ENCODE measurements at regions not wholly inside any gene's neighbourhood (a gene's known extent, or its start where the extent isn't known, plus 50 kb on each side); places are given as distances from the start of the nearest gene placed in this dataset.

DNA sequence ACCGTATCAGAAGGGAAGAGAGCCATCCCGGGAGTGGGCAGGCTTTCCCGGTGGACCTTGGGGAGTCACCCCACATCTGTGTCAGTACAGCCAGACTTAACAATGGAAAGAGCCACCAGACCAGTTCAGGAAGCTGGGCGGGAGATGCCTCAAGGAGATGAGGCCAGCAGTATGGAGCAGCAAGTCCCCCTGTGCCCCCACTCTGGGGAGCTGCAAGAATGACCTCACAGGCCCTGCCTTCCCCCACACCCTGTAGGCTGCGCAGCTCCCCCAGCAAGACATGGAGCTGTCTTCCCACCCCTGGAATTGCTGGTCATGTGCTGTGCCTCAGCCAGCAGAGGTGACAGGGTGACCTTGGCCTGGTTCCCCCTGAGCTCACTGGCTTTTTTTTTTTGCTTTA is 76.8 kb upstream of the INSIG1 start:
- TF ChIP-seq, protein P1, sequence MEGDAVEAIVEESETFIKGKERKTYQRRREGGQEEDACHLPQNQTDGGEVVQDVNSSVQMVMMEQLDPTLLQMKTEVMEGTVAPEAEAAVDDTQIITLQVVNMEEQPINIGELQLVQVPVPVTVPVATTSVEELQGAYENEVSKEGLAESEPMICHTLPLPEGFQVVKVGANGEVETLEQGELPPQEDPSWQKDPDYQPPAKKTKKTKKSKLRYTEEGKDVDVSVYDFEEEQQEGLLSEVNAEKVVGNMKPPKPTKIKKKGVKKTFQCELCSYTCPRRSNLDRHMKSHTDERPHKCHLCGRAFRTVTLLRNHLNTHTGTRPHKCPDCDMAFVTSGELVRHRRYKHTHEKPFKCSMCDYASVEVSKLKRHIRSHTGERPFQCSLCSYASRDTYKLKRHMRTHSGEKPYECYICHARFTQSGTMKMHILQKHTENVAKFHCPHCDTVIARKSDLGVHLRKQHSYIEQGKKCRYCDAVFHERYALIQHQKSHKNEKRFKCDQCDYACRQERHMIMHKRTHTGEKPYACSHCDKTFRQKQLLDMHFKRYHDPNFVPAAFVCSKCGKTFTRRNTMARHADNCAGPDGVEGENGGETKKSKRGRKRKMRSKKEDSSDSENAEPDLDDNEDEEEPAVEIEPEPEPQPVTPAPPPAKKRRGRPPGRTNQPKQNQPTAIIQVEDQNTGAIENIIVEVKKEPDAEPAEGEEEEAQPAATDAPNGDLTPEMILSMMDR (conservative IDR thresholded peaks at IDR 0.05), result no peak
- TF ChIP-seq ZFX (IDR thresholded peaks at IDR 0.05), result no peak
